ENCODE measurements at regions not wholly inside any gene's neighbourhood (a gene's known extent, or its start where the extent isn't known, plus 50 kb on each side); places are given as distances from the start of the nearest gene placed in this dataset.

- no peak for TF ChIP-seq CTCF (IDR thresholded peaks at IDR 0.05; ENCODE audit: low read depth, low read length, poor library complexity, severe bottlenecking)
- TF ChIP-seq EZH2phosphoT487 (IDR thresholded peaks at IDR 0.05; ENCODE audit: borderline replicate concordance, low read length) = no peak
Observed at GRCh38 chr7:3195160-3195559, 105.9 kb upstream of the SDK1 start.
